Fibroblast of mammary gland (primary cell): ENCODE measurements at regions not wholly inside any gene's neighbourhood (a gene's known extent, or its start where the extent isn't known, plus 50 kb on each side); places are given as distances from the start of the nearest gene placed in this dataset.

Source experiments
- DNase-seq: peaks from one replicate; pipeline ENCODE4 v3.0.0-alpha.2; 2010; ENCODE audit warnings: low read depth
- H3K4me3 ChIP-seq: 2 replicates; pipeline ENCODE4 v1.5.1; 2011; ENCODE audit warnings: low read depth, mild to moderate bottlenecking, low read length, moderate library complexity; ENCODE audit not compliant: control insufficient read depth
- TF ChIP-seq, protein P1 (sequence below): conservative IDR thresholded peaks from 2 replicates; pipeline ENCODE4 v1.5.1; 2011; ENCODE audit warnings: low read depth, low read length, inconsistent platforms; ENCODE audit not compliant: control insufficient read depth, insufficient read depth

DNA sequence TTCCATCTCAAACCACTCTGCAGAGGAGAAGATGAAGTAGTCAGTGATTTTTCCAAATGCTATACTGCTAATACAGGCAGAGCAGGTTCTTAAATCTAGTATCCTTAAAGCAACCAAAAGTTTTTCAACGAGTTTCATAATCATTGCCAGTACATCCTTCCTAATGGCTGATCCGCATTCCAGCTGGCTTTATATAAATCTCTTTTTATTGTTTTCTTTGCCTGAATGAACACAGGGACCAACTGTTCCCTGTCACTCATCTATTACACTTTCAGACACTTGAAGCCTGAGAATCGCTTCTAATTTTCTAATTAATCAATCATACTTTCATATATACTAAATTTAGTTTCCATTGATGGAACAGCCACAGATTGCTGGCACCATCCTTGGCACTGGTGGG lies 508.6 kb downstream of the RAB28 start:
- DNase-seq = no peak
- no peak overlapping the region for H3K4me3 ChIP-seq
- TF ChIP-seq, protein P1, sequence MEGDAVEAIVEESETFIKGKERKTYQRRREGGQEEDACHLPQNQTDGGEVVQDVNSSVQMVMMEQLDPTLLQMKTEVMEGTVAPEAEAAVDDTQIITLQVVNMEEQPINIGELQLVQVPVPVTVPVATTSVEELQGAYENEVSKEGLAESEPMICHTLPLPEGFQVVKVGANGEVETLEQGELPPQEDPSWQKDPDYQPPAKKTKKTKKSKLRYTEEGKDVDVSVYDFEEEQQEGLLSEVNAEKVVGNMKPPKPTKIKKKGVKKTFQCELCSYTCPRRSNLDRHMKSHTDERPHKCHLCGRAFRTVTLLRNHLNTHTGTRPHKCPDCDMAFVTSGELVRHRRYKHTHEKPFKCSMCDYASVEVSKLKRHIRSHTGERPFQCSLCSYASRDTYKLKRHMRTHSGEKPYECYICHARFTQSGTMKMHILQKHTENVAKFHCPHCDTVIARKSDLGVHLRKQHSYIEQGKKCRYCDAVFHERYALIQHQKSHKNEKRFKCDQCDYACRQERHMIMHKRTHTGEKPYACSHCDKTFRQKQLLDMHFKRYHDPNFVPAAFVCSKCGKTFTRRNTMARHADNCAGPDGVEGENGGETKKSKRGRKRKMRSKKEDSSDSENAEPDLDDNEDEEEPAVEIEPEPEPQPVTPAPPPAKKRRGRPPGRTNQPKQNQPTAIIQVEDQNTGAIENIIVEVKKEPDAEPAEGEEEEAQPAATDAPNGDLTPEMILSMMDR = no peak

DNA sequence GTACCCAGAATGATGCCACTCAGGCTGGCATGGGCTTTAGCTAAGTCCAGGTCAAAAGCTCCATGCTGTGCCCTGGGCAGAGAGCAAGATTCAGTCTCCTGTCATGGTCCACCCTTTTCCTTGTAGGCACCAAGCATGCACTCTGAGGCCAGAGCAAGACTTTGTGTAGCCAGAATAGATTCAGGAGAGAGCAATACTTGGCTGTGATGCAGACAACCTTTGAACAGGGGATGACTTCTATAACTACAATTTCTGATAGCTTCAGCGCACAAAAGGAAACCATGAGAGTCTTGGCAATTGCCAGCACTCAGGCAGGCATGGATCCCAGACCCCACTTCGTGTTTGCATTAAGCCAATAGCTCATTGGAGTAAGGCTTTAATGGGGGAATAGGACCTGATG lies 510.6 kb downstream of the RAB28 start:
- no peak for DNase-seq
- no peak overlapping the region for H3K4me3 ChIP-seq
- TF ChIP-seq, protein P1 = no peak

DNA sequence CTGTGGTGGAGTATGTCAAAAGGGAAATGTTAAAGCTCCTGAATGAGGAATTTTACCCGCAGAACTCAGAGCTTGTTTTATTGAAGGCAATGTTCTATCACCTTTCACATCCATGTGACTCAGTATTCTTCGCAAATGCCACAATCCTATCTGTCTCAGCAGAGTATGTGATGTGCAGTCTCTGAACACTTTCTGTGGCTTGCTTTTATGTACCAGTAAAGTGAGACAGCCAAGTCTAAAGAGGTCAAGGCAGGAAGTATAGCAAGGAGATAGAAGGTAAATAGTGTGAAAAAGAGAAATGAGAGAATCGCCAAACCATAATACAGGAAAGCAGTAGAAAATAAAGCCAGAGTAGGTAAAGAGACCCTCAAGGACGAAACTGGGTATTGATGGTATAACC lies 515.8 kb downstream of the RAB28 start:
- H3K4me3 ChIP-seq = no peak overlapping the region
- TF ChIP-seq, protein P1 = no peak
- no peak for DNase-seq

DNA sequence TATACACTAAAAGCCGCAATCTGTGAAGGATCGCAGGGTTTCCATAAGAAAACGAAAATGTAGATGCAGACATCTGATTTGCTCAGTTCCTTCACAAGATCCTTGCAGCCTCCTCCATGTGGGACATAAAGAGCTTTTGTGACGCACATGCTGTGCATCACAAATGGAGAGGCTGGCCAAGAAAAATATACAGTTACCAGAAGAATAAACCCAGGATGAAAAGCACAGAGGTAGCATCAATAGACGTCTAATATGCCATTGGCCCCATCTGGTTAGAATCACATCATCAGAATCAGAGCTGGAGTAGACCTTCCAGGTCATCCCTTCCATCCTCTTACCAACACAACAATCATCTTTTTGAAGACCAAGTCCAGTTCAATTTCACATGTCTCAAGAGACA lies 517.4 kb downstream of the RAB28 start:
- no peak for DNase-seq
- no peak overlapping the region for H3K4me3 ChIP-seq
- TF ChIP-seq, protein P1 = no peak

DNA sequence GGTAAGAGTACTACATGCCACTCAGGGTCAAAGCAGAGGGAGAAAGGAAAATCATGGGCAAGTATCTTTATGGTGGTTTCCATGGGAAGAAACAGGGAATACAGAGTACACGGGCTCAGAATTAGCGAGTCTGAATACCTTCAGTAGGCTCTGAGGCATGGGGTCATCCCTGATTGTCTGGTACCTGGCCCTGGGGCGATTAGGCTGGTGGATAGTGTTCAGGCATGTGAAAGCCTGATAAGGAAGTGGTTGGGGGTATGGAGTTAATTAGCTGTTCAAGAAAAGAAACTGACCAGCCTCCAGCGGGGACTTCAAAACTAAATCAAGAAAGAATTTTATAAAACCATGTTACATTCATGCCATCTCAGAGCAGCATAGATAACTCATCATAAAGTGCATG lies 518.8 kb downstream of the RAB28 start:
- no peak overlapping the region for H3K4me3 ChIP-seq
- TF ChIP-seq, protein P1 = no peak
- DNase-seq = no peak

DNA sequence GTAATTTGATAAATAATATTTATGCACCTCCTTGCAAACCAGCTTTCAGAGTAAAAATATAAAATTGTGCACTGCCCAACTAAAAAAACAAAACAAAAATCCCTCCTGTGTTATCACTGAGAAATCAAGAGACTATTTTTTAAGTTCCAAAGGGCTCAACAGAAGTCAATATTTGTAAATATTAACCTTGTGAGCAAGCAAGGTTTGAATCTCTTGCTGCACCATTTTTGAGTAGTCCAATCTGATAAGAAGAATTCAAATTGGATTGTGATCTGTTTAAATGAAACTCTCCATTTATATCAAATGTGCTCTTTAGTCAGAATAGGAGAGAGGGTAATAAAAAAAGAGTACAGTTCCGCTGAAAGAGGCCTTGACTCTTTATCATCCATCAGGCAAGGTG lies 520.2 kb downstream of the RAB28 start:
- TF ChIP-seq, protein P1 = no peak
- H3K4me3 ChIP-seq = no peak overlapping the region
- DNase-seq = no peak

DNA sequence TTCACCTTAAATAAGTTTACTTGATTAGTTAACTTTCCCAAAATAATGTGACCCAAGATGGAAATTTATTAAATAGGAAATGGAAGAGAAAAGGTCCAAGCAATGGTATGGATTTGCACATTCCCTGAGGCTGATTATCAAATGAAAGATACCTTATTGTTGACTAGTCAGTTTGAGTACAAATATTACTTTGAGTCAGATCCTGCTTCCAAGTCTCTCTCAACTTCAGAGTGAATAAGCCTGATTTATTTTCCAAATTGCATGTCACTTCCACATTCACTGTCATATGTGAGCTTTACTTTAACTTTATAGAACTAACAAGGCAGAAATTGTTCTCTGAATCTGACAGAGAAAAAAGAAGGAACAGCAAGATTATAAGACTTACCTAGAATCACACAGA lies 520.8 kb downstream of the RAB28 start:
- TF ChIP-seq, protein P1 = no peak
- H3K4me3 ChIP-seq = no peak overlapping the region

More for the DNA sequence above, 520.8 kb downstream of the RAB28 start:
- DNase-seq = no peak
